VCaP (cell line): ENCODE measurements at regions not wholly inside any gene's neighbourhood (a gene's known extent, or its start where the extent isn't known, plus 50 kb on each side); places are given as distances from the start of the nearest gene placed in this dataset.

Experiments used
- H3K27ac ChIP-seq: fragments of 450-650 bp; 2 replicates; pipeline ENCODE4 v1.5.1; 2017
- CTCF ChIP-seq: fragments of 450-650 bp; conservative IDR thresholded peaks from 2 replicates; pipeline ENCODE4 v1.5.1; 2017; ENCODE audit warnings: mild to moderate bottlenecking, moderate library complexity

DNA sequence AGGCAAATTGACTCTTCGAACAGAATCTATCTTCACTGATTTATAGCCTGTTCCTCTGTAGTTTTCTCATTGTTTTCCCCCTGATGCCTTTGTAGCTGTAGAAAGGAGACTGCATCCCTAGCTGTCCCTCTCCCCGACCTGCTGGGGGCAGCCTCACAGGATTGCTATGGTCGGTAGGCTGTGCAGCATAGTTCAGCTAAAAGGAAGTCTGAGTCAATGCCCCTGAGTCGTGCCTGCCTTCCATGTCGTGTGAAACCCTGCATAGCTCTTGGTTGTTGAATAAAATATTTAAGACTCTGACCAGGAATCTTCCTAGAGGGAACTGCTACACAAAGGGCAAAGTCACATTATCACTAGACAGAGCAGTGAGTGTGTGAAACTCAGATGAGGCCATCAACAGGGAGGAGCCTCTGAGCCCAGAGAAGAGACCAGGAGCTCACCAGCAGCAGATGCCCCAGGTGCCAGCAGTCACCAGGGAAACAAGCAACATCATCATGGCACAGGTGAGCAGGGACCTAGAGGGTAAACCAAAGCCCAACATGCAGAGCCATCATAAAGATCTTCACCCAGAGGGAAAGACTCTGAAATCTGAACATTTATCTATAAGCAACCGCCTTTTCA, 108.4 kb upstream of the NBEA start:
- TF ChIP-seq CTCF: no peak
- H3K27ac ChIP-seq: no peak overlapping the region

GRCh38 chr13:34842466-34842865, 99.6 kb upstream of the NBEA start:
- TF ChIP-seq CTCF: no peak
- no peak overlapping the region for H3K27ac ChIP-seq

DNA sequence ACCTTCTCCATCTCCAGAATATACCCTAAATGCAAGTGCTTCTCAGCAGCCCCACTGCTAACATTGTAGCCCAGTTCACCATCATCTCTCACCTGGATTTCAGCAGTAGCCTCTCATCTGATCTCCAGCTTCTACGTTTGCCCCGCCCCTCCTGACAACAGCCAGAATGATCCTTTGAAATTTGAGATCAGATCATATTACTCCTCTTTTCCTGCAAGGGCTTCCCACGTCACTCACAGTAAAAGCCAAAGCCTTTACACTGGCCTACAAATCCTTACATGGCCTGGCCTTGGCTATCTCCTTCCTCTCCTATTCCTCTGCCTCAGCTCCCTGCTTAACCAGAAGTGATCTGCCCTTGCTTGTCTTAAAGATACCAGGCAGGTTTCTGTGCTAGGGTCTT, 94.3 kb upstream of the NBEA start:
- peak overlapping the region; percentile 21; the same call in 1 of the 2 replicates for H3K27ac ChIP-seq
- TF ChIP-seq CTCF: no peak

DNA sequence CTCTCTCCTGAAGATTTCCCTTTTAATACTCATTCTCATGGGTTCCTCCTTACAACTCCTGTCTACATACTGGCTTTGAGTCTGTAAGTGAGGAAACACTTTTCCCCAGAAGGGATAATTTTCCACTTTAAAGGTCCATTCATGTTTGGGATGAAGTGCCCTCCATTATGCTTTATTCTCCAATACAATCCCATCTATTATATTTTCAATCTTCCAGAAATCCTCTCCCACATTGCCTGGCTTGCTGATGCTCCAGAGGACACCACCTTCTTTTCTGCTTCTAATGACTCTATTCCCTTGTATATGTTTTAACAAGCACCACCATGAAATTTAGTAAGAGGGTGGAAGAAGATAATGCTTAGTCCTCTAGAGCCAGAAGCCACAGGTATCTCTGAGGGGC, 92.7 kb upstream of the NBEA start:
- H3K27ac ChIP-seq: no peak overlapping the region
- TF ChIP-seq CTCF: no peak

GRCh38 chr13:34853161-34853560, 88.9 kb upstream of the NBEA start:
- no peak for TF ChIP-seq CTCF
- H3K27ac ChIP-seq: no peak overlapping the region

DNA sequence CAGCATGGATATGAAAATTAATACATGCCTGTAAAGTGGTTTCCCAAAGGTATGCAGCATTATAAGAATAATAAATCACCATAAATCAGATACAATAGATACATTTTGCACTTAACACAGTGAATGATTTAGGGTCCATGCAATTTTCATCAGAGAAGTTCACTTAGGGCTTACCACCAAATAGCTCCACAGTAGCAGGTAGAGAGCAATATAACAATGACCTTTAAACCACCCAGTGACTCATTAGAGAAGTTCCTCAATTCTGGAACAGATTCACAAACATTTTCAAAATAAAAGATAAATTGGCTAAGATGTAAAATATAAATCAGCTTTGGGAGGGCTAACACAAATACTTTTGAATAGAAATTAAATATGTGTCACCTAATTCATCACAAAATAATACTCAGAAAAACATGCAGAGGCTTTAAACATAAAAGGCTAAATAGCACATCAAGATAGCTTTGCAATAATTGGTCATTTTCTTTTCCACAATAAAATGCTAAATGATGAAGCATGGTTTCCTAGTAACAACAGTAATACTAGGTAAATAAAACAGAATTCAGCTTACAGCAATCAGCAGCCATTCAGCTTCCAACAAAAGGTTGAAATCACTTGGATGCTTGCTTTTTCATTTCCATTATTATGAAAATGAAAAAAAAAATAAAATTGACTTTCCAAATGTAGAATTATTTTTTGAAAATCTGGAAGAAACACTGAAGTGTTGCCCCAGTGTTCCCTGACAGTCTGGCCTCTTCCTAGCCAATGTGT, 84.3 kb upstream of the NBEA start:
- TF ChIP-seq CTCF: no peak
- H3K27ac ChIP-seq: no peak overlapping the region

DNA sequence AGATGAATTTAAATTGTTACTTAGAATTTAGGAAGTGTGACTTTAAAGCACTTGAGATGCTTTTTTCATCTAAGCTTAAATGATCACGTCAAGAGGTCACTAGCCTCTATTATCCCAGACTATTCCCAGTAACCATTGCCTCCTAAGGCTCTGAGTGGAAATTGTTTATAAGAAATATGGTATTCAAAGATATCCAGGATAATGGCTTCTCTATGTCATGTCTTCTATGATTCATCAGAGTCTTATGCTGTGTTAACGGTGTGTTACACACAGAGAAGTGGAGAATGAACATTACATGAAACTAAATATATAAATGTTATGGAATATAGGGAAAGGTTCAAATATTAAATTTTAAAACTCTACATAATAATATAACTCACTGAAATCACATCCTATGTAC, 79.8 kb upstream of the NBEA start:
- no peak for TF ChIP-seq CTCF

More for the DNA sequence above, 79.8 kb upstream of the NBEA start:
- H3K27ac ChIP-seq: no peak overlapping the region
